Skeletal muscle cell (primary cell): ENCODE measurements at regions not wholly inside any gene's neighbourhood (a gene's known extent, or its start where the extent isn't known, plus 50 kb on each side); places are given as distances from the start of the nearest gene placed in this dataset.
"Not testable (repeated sequence)": the region's sequence is repeated elsewhere in the genome, so short reads cannot be mapped to it uniquely, and the experiment has no call there.

ENCODE experiments used
- DNase-seq: peaks from one replicate; pipeline ENCODE4 v3.0.0-alpha.2; 2010; ENCODE audit warnings: low read depth
- H3K4me3 ChIP-seq: 2 replicates; pipeline ENCODE4 v1.5.1; 2011; ENCODE audit warnings: low read depth, mild to moderate bottlenecking, control low read depth, low read length, moderate library complexity

DNA sequence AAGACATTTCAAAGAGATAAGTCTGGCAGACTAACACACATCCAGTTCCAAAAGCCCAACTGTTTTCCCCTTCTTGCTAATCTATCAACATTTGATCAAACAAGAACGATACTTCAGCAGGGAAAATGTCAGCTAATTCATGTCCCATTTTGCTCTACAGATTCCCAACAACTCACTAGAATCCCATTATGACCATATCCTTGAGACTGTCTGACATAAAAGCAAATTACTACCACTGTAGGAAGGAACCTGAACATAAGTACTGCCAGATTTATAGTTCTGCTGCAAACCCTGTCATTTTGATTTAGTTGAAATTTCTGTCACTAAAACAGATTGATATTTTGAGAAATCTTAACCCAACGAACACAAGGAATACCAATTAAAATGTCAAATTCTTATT is 193.0 kb upstream of the REG3G start:
- no peak for DNase-seq

DNA sequence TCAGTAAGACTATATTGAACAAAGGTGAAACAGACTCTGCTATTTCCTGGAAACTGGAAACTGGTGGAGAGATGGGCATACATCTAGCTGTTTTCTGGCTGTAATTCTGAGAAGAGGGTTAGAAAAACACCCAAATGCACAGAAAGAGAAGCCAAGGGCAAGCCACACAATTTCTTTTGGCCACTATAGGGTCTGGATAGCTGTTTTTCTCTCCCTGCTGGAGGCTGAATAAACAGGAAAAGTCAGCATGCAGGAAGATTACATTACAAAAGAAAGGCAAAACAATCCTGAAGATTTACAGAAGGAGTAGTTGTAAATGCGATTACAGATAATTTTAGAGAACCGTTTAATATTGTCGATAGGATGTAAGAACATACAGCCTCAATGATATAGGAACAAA is 186.2 kb upstream of the REG3G start:
- DNase-seq, result no peak
- H3K4me3 ChIP-seq, result no peak overlapping the region

More for the DNA sequence above, 193.0 kb upstream of the REG3G start:
- no peak overlapping the region for H3K4me3 ChIP-seq

DNA sequence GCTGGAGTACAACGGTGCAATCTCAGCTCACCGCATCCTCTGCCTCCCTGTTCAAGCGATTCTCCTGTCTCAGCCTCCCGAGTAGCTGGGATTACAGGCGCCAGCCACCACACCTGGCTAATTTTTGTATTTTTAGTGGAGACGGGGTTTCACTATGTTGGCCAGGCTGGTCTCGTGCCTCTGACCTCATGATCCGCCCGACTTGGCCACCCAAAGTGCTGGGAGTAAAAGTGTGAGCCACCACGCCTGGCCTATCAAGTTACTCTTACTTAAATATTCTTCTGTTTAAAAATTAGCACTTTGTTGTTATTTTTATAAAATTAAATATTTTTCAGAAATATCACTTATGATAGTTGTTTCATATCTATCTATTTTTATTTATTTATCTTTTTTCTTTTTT is 185.2 kb upstream of the REG3G start:
- DNase-seq, H3K4me3 ChIP-seq: not testable (repeated sequence)

DNA sequence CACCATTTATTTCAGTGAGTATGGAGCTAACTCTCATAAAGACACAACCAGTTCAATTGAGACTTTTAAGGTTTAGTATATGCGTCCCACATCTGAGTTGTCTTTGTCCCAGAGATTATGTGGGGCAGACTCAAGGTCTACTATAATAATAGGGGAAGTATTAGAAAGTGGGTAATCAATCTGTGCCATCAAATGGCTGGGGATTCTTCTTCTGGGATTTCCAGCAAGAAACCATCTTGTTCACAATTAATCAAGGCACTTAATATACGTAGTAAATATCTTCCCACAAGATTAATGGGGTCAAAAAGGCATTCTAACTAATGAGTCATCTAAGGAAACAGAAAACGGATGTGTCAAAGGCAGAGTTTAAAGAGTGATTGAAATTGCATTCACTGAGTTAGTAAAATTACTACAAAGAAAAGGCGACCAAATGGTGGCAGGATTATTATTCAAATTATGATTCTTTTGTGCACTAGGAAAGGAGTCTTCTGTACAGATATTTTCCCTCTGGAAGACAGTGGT is 179.8 kb upstream of the REG3G start:
- no peak overlapping the region for H3K4me3 ChIP-seq
- DNase-seq, result no peak

DNA sequence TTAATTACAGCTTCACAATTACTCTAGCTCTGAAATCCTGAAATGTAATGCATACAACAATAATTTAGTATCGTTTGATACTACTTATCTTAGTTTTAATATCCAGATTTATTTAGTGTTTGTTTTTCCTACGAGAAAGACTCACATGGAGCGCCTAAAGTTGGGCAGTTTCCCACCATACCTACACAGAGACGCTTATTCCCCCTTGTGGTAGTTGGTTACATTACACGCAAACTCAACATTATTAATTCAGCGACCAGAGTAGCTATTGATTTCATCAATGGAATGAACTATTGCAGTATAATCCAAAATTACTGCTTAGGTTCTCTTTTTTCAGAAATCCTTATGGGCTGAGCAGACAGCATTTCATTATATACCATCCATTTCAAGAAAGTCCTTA is 164.0 kb upstream of the REG3G start:
- no peak overlapping the region for H3K4me3 ChIP-seq
- no peak for DNase-seq

DNA sequence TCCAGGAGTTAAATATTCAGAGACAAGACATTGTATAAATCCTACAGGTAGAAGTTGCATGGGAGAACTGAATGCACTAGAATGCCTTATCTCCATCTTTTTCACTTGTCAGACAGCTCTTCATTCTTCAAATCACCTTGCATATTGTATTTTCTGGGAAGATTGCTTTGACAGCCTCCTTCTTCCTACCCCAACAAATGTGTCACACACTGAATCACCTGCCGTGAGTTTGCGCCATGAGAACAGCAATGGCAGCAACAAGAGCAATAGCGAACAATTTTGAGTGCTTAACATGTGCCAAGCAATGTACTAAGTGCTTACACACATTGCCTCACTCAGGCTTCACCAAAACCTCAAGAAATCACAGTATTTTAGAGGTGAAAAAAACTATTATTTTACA is 161.3 kb upstream of the REG3G start:
- no peak overlapping the region for H3K4me3 ChIP-seq
- DNase-seq, result no peak

DNA sequence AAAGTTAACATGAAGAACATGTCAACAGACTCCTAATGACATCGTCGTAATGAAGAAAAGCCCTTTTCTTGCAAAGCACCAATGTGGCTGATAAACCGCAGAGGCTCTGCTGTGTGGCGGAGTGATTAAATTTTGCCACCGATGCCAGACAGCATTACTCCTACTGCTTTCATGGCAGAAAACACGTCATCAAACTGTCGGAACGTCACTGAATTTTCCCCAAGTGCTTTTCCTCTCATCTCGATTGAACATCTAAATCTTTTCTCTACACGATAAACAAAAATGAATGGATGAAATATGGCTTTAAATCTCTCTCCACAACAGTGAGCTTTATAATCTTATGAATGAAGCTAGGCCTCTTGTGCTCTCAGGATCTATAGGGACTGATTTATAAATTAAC is 159.8 kb upstream of the REG3G start:
- no peak for DNase-seq
- H3K4me3 ChIP-seq, result no peak overlapping the region

DNA sequence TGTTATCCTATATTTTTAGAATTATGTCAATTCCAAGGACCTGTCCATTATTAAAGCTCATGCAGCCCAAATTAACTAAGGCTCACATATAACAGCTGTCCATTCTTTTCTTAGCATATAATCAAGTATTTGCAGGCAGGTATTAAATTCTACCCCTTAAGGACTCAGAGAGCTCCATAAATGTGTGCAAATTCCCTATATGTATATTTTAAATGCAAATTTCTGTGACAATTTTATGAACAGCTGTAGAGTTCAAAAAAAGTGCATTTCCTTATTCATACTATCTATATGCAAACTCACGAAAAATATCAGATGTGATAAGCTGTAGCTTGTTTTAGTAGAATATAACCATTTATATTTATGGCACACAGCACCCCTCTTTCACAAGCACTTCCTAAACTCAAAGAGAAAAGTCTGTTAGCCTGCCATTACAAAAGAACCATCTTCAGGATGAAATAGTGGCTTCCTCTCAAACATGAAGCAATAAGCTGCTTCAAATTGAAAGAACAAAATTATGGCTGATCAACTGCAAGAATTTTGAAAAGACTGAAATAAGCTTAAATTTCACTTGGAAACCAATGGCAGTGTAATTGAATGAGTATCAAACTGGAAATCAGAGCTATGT is 155.0 kb upstream of the REG3G start:
- no peak overlapping the region for H3K4me3 ChIP-seq
- no peak for DNase-seq

DNA sequence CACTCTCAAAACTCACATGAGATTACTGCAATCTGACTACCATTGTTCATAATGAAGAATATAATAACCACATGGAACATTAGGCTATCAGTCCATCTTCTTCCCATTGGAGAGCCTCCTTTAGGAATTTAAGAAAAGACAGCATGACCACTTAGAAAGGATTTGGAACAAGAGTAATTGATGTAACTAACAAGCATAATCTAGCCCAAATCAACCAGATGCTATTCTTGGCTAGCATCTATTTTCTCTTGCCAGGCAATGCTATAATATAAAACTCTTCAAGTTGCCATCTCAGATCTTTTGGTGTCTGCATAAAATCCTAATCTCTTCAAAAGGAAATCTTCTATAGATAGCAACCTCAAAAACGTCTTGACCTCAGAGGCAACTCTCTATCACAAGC is 152.0 kb upstream of the REG3G start:
- no peak for DNase-seq
- no peak overlapping the region for H3K4me3 ChIP-seq

DNA sequence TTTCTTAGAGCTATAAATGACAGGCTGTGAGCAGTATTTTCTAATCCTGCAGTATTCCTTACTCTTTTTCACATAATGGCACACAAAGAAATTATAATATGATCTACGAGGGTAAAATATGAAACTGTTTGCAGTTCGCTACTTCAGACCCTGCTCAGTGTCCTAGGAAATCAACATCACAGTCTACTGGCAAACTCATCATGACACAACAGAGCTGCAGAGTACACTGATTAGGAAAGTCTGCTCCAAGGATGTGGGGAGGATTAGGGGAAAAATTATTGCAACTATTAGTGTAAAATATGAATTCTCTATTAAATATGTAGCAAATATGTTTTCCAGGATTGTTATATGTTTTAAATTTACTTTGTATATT is 149.2 kb upstream of the REG3G start:
- DNase-seq, result no peak
- H3K4me3 ChIP-seq, result no peak overlapping the region

DNA sequence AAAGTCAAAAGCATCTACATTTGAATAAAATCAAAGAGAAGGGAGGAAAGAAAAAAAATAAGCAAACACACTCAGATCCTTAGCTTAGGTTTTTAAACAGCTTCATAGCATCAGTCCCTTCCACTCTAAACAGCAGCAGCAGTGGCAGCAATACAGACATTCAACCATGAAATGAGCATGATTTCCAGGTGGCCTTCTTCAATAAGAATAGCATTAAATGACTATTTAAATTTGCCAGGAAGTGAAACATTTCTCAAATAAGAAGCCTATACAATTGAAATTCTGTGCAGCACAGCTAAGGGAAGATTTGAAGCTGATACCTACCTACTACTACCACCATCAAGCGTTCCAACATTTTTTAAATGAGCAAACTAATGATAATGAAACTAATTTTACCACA is 138.1 kb upstream of the REG3G start:
- H3K4me3 ChIP-seq, result no peak overlapping the region
- no peak for DNase-seq

DNA sequence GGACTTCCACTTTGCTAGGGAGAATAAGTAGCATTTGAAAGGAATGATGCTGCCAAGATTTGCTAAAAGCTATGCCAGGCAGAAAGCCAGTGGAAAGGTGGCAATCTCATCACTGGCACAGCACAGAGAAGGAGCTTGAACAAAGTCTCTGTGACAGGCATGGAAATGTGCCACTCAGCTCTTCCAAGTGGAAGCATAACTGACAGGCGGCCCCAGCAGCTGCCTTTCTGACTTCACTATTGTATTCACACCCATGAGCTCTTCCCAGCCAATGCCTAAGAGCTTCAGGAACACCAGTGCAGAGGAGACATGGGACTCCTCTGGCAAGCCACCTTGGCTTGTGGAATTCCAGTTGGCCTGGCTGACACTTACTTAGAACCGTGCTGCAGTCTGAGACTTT is 134.6 kb upstream of the REG3G start:
- DNase-seq, result no peak
- no peak overlapping the region for H3K4me3 ChIP-seq

DNA sequence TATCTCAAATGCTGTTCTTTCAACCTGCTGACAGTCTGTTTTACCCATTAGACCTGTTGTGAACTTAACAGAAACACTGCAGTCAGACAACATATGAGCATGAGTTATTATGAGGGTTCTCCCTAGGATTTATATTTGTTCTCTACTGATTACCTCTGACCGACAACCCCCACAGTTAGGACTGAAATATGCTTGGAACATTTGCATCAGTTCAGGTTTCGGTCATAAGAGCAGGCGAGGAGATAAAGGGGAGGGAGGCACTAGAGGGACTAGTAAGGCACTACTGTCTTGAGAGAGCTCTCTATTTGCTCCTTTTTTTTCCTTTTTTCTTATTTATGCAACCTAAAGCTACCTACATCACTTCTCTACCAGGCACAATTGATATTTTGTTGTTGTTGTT is 133.2 kb upstream of the REG3G start:
- DNase-seq, result no peak
- H3K4me3 ChIP-seq, result no peak overlapping the region

DNA sequence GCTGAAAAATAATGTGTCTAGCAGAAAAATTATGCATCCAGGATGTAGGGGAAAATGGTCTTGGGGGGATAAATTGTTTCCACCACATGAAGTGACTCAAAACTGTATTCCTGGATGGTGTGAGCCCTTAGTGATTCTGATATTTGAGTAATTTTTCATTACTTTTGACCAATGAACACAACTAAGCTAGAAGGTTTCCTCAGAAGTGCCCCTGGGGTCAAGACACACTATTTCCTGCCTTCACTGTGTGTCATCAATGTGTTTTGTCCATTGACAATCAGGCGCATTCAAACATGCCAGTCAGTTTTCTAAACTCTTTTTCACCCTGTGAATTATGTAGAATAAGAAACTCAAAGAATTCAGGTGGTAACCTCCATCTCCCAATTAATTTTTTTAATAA is 130.5 kb upstream of the REG3G start:
- no peak for DNase-seq
- no peak overlapping the region for H3K4me3 ChIP-seq

DNA sequence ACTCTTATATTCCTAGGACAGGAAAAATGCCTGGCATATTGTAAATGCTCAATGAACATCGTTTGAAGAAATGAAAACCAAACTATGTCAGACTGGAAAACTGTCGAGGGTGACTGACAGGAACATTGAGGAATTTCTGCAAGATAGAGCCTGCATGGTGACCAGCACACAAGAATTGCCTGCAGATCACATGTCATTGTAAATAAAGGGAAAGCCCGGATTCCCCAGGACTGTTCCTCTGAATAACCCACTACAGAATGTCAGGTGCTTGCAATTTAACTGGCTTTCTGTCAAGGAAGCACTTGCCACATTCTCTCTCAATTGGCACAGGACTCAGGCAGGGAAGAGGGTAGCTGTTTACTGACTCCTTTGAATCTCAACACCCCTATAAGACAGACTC is 129.0 kb upstream of the REG3G start:
- no peak for DNase-seq
- no peak overlapping the region for H3K4me3 ChIP-seq

DNA sequence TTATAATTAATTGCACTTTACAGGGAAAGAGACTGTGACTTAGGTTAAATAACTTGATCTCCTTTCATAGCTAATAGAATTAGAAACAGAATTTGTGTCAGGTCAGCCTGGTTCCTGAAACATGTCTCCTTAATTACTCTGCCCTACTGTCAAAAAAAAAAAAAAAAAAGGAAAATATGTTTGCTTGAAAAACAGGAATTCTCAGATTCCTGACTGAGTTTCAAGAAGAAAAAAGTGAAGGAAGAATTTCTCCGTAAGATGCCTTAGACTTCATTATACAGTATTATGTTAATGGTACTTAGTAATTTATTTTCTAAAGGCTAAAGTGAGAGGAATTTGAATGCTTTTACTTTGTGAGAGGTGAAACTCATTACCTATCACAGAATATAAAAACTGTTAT is 118.4 kb upstream of the REG3G start:
- H3K4me3 ChIP-seq, result no peak overlapping the region
- no peak for DNase-seq

DNA sequence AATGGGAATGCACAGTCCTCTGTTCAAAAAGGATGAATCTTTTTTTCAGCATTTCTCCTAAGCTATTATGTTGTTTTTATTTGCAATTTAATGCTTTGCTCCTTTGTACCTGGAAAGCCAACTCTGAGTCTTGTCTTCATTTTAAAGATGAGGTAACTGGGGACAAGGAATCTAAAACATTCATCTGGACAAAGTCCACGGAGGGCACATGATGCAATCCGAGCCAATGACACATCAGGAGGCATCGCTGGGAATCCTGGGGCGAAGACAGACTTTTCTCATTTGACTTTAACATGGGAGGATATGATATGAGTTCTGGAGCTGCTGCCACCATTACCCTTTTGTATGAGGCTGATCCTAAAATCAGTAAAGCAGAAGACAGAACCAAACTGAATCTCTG is 116.5 kb upstream of the REG3G start:
- H3K4me3 ChIP-seq, result no peak overlapping the region
- DNase-seq, result no peak

DNA sequence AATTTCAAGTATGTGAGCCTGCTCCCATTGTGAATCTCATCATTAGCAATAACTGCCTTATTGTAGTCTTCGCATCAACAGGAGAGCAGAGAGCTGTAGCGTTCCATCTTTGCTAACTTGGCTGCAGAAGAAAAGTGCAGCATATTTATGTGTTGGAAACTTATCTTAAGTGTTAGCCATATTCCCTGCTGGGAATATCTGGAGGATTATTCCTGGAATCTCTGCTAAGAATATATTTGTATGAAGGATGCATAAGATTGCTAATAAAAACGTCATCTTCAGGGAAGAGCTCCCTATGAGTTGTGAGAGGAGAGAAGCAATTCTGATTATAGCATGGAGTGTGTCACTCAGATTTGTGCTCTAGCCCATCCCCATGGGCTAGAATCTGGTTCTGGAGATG is 115.1 kb upstream of the REG3G start:
- DNase-seq, result no peak
- H3K4me3 ChIP-seq, result no peak overlapping the region

DNA sequence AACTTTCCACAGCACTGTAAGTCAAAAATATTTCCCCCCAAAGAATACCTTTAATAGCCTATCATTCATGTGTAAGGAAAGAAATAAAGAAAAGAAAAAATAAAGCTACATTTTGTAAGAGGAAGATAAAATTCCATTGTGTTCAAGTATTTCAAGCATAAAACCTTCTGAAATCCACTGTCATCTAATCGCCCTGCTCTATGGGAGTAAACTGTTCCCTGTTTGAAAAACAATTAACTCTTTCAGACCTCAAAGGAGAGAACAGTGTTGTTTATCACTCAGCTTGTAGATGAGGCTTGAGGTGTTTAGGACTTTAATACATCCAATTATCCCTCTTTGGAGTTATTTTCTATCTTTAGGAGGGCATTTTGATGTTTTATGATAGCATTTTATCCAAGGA is 112.2 kb upstream of the REG3G start:
- H3K4me3 ChIP-seq, result no peak overlapping the region
- DNase-seq, result no peak

DNA sequence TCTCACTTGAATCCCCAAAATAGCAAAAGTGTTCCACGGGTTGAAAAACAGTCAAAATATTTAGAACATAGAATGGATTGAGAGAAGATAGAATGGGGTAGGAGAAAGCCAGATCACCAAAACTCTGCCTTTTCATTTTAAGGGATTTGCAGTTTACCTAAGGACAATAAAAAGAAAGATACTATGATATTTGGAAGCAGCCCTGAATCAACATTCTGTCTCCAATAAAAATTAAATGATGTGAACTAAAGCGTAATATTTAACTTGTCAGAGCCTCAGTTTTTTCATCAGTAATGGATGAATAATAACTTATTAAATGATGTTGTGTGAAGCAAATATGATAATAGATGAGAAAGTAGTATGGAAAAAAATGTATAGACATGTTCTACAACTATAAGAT is 100.2 kb upstream of the REG3G start:
- no peak overlapping the region for H3K4me3 ChIP-seq
- DNase-seq, result no peak

DNA sequence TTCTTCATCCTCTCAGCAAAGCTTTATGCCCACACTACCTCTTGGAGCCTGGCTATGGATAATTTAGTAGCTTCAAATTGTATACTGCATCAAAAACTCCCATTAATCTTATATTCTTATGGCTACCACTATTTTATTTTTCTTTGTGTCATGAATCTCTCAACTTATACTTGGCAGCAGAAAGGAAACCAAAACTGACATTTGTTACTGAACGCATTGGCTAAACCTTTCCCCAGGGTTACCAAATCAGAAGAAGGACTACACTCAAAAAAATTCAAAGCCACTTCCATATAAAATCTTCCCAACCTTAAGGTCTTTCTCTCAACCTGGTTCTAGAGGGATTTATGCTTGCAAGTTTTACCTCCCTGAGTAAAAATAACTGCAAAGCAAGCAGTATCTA is 97.0 kb upstream of the REG3G start:
- no peak for DNase-seq
- no peak overlapping the region for H3K4me3 ChIP-seq

DNA sequence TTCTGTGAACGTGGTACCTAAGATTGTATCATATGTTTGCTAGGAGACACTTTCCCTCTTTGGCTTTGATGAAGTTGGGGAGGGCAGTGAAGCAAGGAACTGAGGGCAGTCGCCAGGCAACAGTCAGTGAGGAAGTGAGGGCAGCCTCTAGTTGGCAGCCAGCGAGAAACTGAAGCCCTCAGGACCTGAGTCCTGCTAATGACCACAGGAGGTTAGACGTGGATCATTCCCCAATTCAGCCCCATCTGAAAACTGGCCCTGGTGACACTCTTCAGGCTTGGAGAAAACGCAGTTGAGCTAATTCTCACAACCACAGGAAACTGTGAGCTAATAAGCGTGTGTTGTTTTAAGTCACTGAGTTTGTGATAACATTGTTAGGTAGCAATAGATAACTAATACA is 84.5 kb upstream of the REG3G start:
- no peak for DNase-seq
- H3K4me3 ChIP-seq, result no peak overlapping the region
